ENCODE measurements at regions not wholly inside any gene's neighbourhood (a gene's known extent, or its start where the extent isn't known, plus 50 kb on each side); places are given as distances from the start of the nearest gene placed in this dataset.

GRCh38 chr4:104727643-104728042, 232.9 kb upstream of the CXXC4 start:
- H3K4me1 Mint-ChIP-seq (ENCODE audit: low read depth): no peaks in the 10 kb centered on the region
- no peaks in the 10 kb centered on the region for H3K9me3 Mint-ChIP-seq (ENCODE audit: low read depth)
- H3K27ac Mint-ChIP-seq: no peak overlapping the region
- H3K36me3 Mint-ChIP-seq: no peaks in the 10 kb centered on the region
- no peak overlapping the region for H3K4me3 Mint-ChIP-seq
- no peaks in the 10 kb centered on the region for H3K27me3 Mint-ChIP-seq

GRCh38 chr4:104728380-104729122, 233.9 kb upstream of the CXXC4 start:
- H3K4me1 Mint-ChIP-seq (ENCODE audit: low read depth): no peaks in the 10 kb centered on the region
- H3K27ac Mint-ChIP-seq: no peak overlapping the region
- no peaks in the 10 kb centered on the region for H3K36me3 Mint-ChIP-seq
- H3K27me3 Mint-ChIP-seq: no peaks in the 10 kb centered on the region
- no peak overlapping the region for H3K4me3 Mint-ChIP-seq
- H3K9me3 Mint-ChIP-seq (ENCODE audit: low read depth): no peaks in the 10 kb centered on the region

DNA sequence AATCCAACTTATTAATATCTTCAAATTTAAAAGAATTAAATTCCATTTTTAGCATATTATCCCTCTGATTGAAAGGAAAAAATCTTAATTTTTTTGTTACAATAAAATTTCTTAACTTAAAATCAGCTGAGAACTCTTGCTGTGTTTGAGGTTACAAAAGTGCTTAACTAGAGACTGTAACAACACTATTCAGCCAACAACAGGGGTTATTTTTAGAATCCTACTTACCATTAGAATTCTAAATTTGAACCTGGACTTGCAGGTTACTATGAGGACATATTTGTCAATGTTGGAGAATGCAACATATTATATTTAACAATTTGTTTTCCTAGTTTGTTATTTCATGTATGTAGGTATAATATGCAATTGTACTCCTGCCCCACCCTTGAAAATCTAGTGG, 238.1 kb upstream of the CXXC4 start:
- Mint-ChIP-seq H3K4me1 (ENCODE audit: low read depth) (no peaks in the 10 kb centered on the region), H3K36me3 (no peaks in the 10 kb centered on the region), H3K27ac (no peak overlapping the region), H3K27me3 (peaks cover 3% of the 10 kb centered on the region), H3K9me3 (ENCODE audit: low read depth) (no peaks in the 10 kb centered on the region), H3K4me3 (no peak overlapping the region)

DNA sequence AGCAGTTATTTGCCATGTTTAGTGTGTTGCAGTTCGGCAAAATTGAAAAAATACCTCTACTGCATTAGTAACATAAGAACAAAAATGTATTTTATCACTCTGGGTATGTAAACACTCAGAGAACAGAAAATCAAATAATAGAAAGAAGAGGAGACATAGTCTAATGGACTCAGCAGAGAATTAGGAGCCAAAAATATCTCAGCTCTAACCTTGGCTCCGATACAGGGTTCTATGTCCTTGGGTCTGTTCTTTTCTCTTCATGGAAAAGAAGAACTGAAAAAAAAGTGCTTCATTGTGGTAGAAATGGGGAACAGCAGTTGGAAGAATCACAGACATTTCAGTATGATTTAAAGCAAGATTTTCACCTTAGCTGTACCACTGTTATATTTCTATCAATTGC, 240.5 kb upstream of the CXXC4 start:
- Mint-ChIP-seq H3K4me3 (no peak overlapping the region), H3K9me3 (ENCODE audit: low read depth) (no peaks in the 10 kb centered on the region), H3K36me3 (no peaks in the 10 kb centered on the region), H3K27me3 (peaks cover 3% of the 10 kb centered on the region), H3K27ac (no peak overlapping the region), H3K4me1 (ENCODE audit: low read depth) (no peaks in the 10 kb centered on the region)

DNA sequence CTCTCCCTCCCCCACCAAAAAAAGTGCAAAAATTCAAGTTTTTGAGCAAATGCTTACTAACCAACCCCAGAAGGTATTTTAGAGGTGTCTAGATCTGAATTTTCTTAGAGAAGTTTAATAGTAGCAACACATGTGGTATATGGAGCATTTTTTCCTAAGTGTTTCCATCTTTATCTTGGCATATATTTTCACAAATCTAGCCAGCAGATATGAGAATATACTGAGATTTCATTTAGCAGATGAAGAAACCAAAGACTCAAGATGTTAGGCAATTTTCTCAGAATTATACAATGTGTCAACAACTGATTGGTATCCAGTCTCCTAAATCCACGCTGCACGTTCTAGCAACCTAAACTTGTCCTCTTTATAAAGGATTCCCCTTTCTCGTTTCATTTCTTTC, 245.5 kb upstream of the CXXC4 start:
- no peaks in the 10 kb centered on the region for H3K9me3 Mint-ChIP-seq (ENCODE audit: low read depth)
- peaks cover 6% of the 10 kb centered on the region for H3K27me3 Mint-ChIP-seq
- H3K4me3 Mint-ChIP-seq: no peak overlapping the region
- H3K27ac Mint-ChIP-seq: no peak overlapping the region
- H3K4me1 Mint-ChIP-seq (ENCODE audit: low read depth): no peaks in the 10 kb centered on the region
- H3K36me3 Mint-ChIP-seq: no peaks in the 10 kb centered on the region

DNA sequence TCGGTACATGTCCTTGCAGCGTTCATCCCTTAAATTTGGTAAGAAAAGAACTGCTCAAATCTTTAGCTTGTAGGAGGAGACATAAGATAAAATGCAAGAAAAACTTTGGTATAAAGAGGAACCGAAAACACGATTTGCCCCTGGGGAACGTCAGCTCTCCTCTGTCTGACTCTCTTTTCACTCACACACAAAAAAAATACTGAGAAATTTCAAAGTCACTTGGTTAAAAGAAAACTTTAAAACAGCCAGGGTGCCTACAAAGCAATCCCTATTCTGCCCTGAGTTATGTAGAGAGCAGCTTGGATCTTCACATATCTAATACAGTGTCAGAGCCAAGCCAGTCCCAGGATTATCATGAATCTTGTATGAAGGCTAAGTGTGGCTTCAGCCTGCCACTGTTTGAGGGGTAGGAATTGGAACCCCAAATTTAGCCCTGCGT, 248.5 kb upstream of the CXXC4 start:
- Mint-ChIP-seq H3K27ac (no peak overlapping the region), H3K9me3 (ENCODE audit: low read depth) (no peaks in the 10 kb centered on the region), H3K4me3 (no peak overlapping the region), H3K27me3 (peaks cover 4% of the 10 kb centered on the region), H3K4me1 (ENCODE audit: low read depth) (no peaks in the 10 kb centered on the region), H3K36me3 (no peaks in the 10 kb centered on the region)

- Mint-ChIP-seq H3K9me3 (ENCODE audit: low read depth) (no peaks in the 10 kb centered on the region), H3K4me1 (ENCODE audit: low read depth) (peaks cover 2% of the 10 kb centered on the region), H3K4me3 (no peak overlapping the region), H3K27me3 (no peaks in the 10 kb centered on the region), H3K36me3 (no peaks in the 10 kb centered on the region), H3K27ac (no peak overlapping the region)
Observed at GRCh38 chr4:104747635-104748034, 252.9 kb upstream of the CXXC4 start.

DNA sequence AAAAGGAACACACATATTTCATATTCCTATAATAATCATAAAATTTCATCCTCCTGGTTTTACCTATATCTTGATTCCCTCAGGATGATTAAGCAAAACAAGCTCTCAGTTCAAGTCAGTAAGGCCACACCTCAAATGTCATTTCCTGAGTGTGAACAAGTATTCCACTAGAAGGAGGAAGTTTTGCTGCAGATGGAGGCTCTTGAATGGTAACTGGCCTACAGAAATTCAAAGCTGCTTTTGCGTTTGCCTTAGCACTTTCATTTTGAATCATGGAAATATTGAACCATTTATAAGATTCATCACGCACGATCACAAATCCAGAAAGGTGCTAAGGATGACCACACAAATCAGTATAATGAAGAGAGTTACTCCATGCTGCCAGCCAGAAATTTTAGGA, 254.4 kb upstream of the CXXC4 start:
- no peaks in the 10 kb centered on the region for H3K9me3 Mint-ChIP-seq (ENCODE audit: low read depth)
- H3K27me3 Mint-ChIP-seq: no peaks in the 10 kb centered on the region
- peaks cover 2% of the 10 kb centered on the region for H3K4me1 Mint-ChIP-seq (ENCODE audit: low read depth)
- no peak overlapping the region for H3K4me3 Mint-ChIP-seq
- no peaks in the 10 kb centered on the region for H3K36me3 Mint-ChIP-seq
- H3K27ac Mint-ChIP-seq: no peak overlapping the region

DNA sequence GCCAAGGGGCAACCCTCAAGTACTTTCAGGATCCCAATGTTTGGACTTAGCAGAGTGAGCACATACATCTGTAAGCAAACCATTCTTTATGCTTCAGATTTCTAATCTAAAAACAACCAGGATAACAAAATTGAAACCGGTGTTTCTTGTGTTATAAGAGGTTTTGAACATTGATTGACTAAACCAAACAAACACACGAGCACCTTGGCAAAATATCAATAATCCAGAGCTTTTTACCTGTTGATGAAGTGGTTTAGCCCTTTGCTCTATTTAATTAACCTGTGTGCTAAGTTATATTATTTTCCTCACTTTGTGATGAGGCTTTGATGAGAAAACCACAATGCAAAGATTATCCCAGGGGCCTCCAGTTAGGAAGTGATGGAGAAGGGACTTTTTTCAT, 255.3 kb upstream of the CXXC4 start:
- no peaks in the 10 kb centered on the region for H3K36me3 Mint-ChIP-seq
- no peak overlapping the region for H3K4me3 Mint-ChIP-seq
- no peak overlapping the region for H3K27ac Mint-ChIP-seq
- no peaks in the 10 kb centered on the region for H3K9me3 Mint-ChIP-seq (ENCODE audit: low read depth)
- H3K4me1 Mint-ChIP-seq (ENCODE audit: low read depth): peaks cover 2% of the 10 kb centered on the region
- no peaks in the 10 kb centered on the region for H3K27me3 Mint-ChIP-seq

- Mint-ChIP-seq H3K27ac (no peak overlapping the region), H3K4me3 (no peak overlapping the region), H3K36me3 (no peaks in the 10 kb centered on the region), H3K27me3 (peaks cover 3% of the 10 kb centered on the region), H3K4me1 (ENCODE audit: low read depth) (peaks cover 2% of the 10 kb centered on the region), H3K9me3 (ENCODE audit: low read depth) (no peaks in the 10 kb centered on the region)
Observed at GRCh38 chr4:104751468-104751867, 256.8 kb upstream of the CXXC4 start.

DNA sequence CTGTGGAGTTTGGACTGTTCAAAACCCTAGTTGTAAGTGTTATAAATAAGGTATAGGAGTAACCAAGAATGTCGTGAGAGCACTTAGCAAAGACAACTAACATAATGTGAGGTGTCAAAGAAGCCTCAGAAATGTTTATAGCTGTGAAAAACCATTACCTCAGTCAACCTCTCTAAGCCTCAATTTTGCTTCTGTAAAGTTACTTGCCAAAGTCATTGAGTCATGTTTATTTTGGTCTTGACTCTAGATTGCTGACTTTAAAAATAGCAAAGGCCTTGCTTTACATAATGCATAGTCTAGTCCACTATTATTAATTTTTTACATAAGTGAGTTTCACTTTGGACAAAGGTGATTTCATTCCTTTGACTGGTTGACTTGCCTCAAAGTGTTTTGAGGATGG, 257.6 kb upstream of the CXXC4 start:
- Mint-ChIP-seq H3K27ac (no peak overlapping the region), H3K36me3 (no peaks in the 10 kb centered on the region), H3K27me3 (peaks cover 3% of the 10 kb centered on the region), H3K9me3 (ENCODE audit: low read depth) (no peaks in the 10 kb centered on the region), H3K4me1 (ENCODE audit: low read depth) (peaks cover 2% of the 10 kb centered on the region), H3K4me3 (no peak overlapping the region)

DNA sequence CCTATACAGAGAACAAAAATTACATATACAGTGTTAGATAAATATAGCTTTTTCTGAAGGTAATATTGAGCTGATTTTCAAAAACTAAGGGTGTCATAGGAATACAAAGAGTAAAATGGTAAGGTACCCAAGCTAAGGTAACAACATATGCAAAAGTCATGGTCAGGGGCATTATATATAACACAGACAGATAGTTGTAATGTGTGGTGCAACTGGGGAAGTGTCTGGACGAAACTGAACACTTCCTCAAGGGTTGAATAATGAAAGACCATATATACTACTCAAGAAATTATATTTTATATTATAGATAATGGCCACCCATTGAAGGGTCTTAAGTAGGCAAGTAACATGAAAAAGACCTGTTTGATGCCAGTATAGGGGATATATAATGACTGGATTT, 262.1 kb upstream of the CXXC4 start:
- Mint-ChIP-seq H3K27ac (no peak overlapping the region), H3K4me1 (ENCODE audit: low read depth) (peaks cover 10% of the 10 kb centered on the region), H3K27me3 (peaks cover 3% of the 10 kb centered on the region), H3K36me3 (no peaks in the 10 kb centered on the region), H3K9me3 (ENCODE audit: low read depth) (no peaks in the 10 kb centered on the region), H3K4me3 (no peak overlapping the region)

DNA sequence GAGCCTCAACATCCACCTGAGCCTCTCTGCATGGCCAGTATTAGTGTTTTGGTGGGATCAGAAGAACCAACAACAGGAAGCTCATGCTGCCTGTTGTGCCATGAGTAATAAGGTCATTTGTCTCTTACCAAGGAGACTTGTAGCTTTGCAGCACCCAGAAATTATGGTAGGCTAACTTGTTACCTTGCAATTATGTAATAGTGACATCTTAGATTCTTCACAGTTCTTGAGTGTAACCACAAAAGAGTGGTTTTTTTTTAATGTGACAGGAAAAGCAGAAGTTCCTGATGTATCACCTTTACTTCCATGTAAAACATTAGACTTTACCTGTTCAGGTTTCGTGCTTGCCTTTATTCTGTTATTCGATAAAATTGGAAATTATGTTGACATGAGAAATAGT, 263.9 kb upstream of the CXXC4 start:
- Mint-ChIP-seq H3K9me3 (ENCODE audit: low read depth) (no peaks in the 10 kb centered on the region), H3K4me3 (no peak overlapping the region)

DNA sequence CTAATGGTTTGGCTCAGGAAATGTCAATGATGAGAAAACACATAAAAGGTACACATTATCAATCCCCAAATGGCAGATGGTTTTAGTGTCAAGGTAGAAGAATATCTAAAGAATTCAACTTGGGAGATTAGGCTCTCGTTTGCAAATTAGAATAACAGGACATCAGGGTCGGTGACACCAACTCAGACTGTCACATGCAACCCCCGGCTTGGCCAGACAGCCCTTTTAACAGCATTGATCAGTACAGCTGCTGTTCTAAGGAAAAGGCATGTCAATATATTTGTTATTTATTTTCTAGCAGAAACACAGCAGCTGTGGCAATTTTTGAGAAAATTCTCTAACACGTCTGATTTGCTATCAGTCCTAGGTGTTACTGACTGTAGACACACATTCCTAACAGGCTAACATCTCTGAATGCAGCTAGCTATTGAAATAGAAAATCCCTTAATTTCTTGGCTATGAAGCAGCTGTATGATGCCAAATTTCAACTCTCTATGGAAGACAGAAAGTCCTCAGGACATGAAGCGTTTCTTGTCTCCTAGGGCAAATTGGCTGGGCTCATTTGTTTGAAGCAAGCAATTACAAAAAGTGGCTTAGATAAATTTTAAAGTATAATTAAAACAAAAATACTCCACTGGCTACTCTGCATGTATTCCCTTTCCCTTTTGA, 269.0 kb upstream of the CXXC4 start:
- peaks cover 6% of the 10 kb centered on the region for H3K4me1 Mint-ChIP-seq (ENCODE audit: low read depth)

More for the DNA sequence above, 263.9 kb upstream of the CXXC4 start:
- Mint-ChIP-seq H3K27ac (no peak overlapping the region), H3K4me1 (ENCODE audit: low read depth) (peaks cover 10% of the 10 kb centered on the region), H3K36me3 (no peaks in the 10 kb centered on the region), H3K27me3 (peaks cover 4% of the 10 kb centered on the region)

DNA sequence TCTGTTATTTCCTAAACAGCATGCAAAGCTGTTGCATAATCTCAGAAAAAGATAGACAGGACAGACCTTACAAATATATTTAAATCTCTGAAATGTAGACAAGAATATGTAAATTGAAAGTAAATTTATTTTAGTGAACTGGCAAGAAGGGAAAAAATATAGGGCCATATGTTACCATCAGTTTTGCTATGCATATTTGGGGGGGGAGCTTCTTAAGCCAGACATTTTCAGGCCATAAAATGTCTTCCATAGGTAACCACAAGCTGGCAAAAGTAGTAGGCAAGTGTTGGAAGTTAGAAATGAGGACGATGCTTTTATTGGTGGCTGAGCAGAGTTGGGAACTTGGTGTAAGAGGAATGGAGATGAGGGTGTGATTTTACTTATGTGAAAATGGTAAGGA, 272.0 kb upstream of the CXXC4 start:
- no peaks in the 10 kb centered on the region for H3K9me3 Mint-ChIP-seq (ENCODE audit: low read depth)
- no peak overlapping the region for H3K4me3 Mint-ChIP-seq
- peaks cover 2% of the 10 kb centered on the region for H3K4me1 Mint-ChIP-seq (ENCODE audit: low read depth)
- H3K36me3 Mint-ChIP-seq: no peaks in the 10 kb centered on the region
- H3K27ac Mint-ChIP-seq: no peak overlapping the region
- H3K27me3 Mint-ChIP-seq: peaks cover 1% of the 10 kb centered on the region

More for the DNA sequence above, 269.0 kb upstream of the CXXC4 start:
- Mint-ChIP-seq H3K4me3 (no peak overlapping the region), H3K9me3 (ENCODE audit: low read depth) (no peaks in the 10 kb centered on the region), H3K36me3 (no peaks in the 10 kb centered on the region), H3K27me3 (peaks cover 1% of the 10 kb centered on the region), H3K27ac (no peak overlapping the region)

- Mint-ChIP-seq H3K4me3 (peak overlapping the region; percentile 31), H3K27ac (no peak overlapping the region), H3K36me3 (no peaks in the 10 kb centered on the region), H3K27me3 (no peaks in the 10 kb centered on the region), H3K4me1 (ENCODE audit: low read depth) (peaks cover 15% of the 10 kb centered on the region), H3K9me3 (ENCODE audit: low read depth) (no peaks in the 10 kb centered on the region)
Observed at GRCh38 chr4:104772849-104773248, 278.2 kb upstream of the CXXC4 start.

Measured in activated naive CD8-positive, alpha-beta T cell (primary cell).